ENCODE measurements at regions not wholly inside any gene's neighbourhood (a gene's known extent, or its start where the extent isn't known, plus 50 kb on each side); places are given as distances from the start of the nearest gene placed in this dataset.

DNA sequence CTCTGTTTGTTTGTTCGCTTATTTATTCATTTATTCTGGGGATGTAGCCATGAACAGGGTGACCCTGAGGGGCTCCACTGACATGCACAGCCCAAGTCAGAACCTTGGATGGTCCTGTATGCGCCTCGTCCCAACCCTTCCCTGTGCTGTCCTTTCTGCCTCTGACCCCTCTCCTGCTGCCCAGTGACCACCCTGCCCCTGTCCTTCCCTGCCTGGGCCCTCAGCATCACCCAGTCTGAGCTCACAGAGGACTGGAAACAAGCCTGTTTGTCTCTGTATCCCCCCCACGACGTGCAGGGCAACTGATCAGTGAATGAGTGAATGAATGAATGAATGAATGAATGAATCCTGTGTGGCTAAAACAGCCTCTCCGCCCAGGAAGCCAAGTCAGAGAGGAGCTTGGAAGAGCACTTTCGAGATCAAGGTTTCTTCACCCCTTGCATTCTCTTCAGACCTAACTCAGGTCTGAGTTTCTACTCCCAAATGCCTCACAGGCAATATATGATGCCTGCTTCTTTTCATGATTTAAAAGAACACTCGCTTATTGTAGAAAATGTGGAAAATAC, 157.7 kb downstream of the SMAD6 start:
- no peaks in the 10 kb centered on the region for H3K27me3 ChIP-seq (ENCODE audit: control insufficient read depth in 1 of 2, insufficient read depth in 2 of 2, low read length in 1 of 2)
- DNase-seq, result peak in 1 of 2 donors; percentile 39
- intact Hi-C loops (cut with DNase I), result no loop called here
- no peak overlapping the region for H3K4me3 ChIP-seq (ENCODE audit: low read length in 2 of 2)
- no peak for ATAC-seq (ENCODE audit: low FRiP score)
- H3K36me3 ChIP-seq (ENCODE audit: control insufficient read depth in 1 of 2, insufficient read depth in 2 of 2, low read length in 1 of 2), result no peaks in the 10 kb centered on the region
- H3K9me3 ChIP-seq (ENCODE audit: control insufficient read depth, low read length), result no peaks in the 10 kb centered on the region
- H3K27ac ChIP-seq (ENCODE audit: low read depth in 1 of 2, low read length in 2 of 2), result no peak overlapping the region
- WGBS, 2 donors, result 88 to 89% methylated on average over 8 of the region's 8 CpGs
- no peaks in the 10 kb centered on the region for H3K4me1 ChIP-seq (ENCODE audit: control insufficient read depth in 1 of 2, insufficient read depth in 2 of 2, low read length in 2 of 2)

DNA sequence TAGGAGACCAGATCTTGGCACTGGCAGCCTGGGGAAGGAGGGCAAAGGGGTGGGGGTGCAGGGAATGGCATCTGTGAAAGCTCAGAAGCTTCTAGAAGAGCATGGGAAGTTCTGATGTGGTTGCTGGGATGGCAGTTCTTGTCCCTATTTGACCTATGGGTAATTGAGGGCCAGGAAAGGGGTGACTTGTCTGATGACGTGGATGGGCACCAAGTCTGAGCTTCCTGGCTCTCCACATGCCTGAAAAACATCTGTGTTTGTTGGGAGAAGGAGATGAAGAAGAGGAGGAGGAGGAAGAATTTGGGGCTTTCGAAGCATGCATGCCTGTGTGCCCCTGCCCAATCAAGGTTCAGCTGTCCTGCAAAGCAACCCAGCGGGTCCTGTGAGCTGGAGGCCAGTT, 158.8 kb downstream of the SMAD6 start:
- intact Hi-C loops (cut with DNase I), result no loop called here
- 60 to 71% methylated on average over 3 of the region's 3 CpGs for WGBS, 2 donors
- peak in 1 of 2 donors; percentile 47 for DNase-seq

DNA sequence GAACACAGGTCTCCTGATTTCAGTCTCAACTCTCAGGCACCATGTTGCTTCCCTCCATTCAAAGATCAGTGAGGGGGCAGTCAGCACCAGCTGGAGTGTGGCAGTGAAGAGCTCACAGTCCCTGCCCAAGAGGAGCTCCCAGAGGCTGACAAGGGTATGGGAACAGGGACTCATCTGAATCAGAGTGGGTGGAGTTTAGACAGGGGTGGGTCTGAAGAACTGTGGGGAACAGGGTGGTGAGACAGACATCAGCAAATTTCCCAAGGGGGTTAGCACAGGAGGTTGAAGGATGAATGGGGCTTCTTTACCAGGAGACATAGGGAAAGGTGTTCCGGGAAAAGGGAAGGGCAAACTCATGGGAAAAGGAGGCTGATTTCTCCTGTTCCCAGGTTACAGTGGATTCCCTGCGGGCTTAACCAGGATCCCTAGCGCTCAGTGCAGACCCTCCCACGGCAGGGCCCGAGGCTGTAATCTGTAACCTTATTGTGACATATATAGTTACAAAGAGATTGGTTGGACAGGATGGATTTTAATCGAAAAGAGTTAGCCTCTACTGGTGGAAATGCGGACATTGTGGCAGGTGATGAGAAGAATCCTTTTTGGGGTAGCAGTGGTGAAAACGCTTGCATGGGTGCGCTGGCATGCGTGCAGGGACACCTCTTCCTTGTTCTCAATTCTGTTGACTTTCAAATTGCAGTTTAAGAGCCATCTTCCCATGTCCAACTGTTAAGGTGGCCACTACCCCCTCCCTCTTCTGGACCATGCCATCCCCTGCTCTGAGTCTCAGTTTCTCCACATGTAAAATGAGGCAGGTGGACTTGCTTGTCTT, 160.3 kb downstream of the SMAD6 start:
- ATAC-seq (ENCODE audit: low FRiP score) (no peak), DNase-seq (peak in 1 of 2 donors; percentile 25)
- no peak overlapping the region for H3K27ac ChIP-seq (ENCODE audit: low read depth in 1 of 2, low read length in 2 of 2)
- intact Hi-C loops (cut with DNase I), result no loop called here
- no peaks in the 10 kb centered on the region for H3K4me1 ChIP-seq (ENCODE audit: control insufficient read depth in 1 of 2, insufficient read depth in 2 of 2, low read length in 2 of 2)
- H3K36me3 ChIP-seq (ENCODE audit: control insufficient read depth in 1 of 2, insufficient read depth in 2 of 2, low read length in 1 of 2), result peaks cover 0 to 2% of the 10 kb centered on the region in 2 donors
- WGBS, 2 donors, result 87 to 88% methylated on average over 10 of the region's 10 CpGs
- H3K4me3 ChIP-seq (ENCODE audit: low read length in 2 of 2), result no peak overlapping the region
- H3K27me3 ChIP-seq (ENCODE audit: control insufficient read depth in 1 of 2, insufficient read depth in 2 of 2, low read length in 1 of 2), result no peaks in the 10 kb centered on the region
- H3K9me3 ChIP-seq (ENCODE audit: control insufficient read depth, low read length), result no peaks in the 10 kb centered on the region

More for the DNA sequence above, 158.8 kb downstream of the SMAD6 start:
- H3K9me3 ChIP-seq (ENCODE audit: control insufficient read depth, low read length), result no peaks in the 10 kb centered on the region
- ATAC-seq (ENCODE audit: low FRiP score), result no peak
- H3K4me1 ChIP-seq (ENCODE audit: control insufficient read depth in 1 of 2, insufficient read depth in 2 of 2, low read length in 2 of 2), result no peaks in the 10 kb centered on the region
- no peak overlapping the region for H3K27ac ChIP-seq (ENCODE audit: low read depth in 1 of 2, low read length in 2 of 2)
- H3K27me3 ChIP-seq (ENCODE audit: control insufficient read depth in 1 of 2, insufficient read depth in 2 of 2, low read length in 1 of 2), result no peaks in the 10 kb centered on the region
- H3K4me3 ChIP-seq (ENCODE audit: low read length in 2 of 2), result no peak overlapping the region
- no peaks in the 10 kb centered on the region for H3K36me3 ChIP-seq (ENCODE audit: control insufficient read depth in 1 of 2, insufficient read depth in 2 of 2, low read length in 1 of 2)

DNA sequence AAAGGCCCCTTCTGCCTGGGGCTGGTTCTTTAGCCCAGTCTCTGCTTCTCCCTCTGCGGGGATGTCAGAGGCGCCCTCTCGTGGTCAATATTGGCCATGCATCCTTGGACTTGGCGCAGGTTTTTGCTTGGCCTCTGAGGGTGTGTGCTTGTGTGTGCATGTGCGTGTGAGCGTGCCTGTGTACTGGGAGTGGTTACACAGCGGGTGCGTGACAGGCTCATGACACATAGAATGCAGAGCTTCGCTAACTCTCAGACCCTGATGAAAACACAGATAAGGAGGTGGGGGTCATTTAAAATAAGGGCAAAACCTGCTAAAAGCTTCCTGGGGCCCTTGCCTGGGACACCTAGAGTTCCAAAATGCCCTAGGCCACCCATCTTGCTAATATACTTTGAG, 160.9 kb downstream of the SMAD6 start:
- DNase-seq (peak; percentile 85 to 94), ATAC-seq (ENCODE audit: low FRiP score) (peak; percentile 90)
- intact Hi-C loops (cut with DNase I), result no loop called here
- 3% methylated on average over 9 of the region's 9 CpGs for WGBS, 2 donors
- Histone ChIP-seq H3K27me3 (ENCODE audit: control insufficient read depth in 1 of 2, insufficient read depth in 2 of 2, low read length in 1 of 2) (no peaks in the 10 kb centered on the region), H3K27ac (ENCODE audit: low read depth in 1 of 2, low read length in 2 of 2) (no peak overlapping the region), H3K4me1 (ENCODE audit: control insufficient read depth in 1 of 2, insufficient read depth in 2 of 2, low read length in 2 of 2) (no peaks in the 10 kb centered on the region), H3K9me3 (ENCODE audit: control insufficient read depth, low read length) (no peaks in the 10 kb centered on the region), H3K4me3 (ENCODE audit: low read length in 2 of 2) (no peak overlapping the region), H3K36me3 (ENCODE audit: control insufficient read depth in 1 of 2, insufficient read depth in 2 of 2, low read length in 1 of 2) (peaks cover 0 to 2% of the 10 kb centered on the region in 2 donors)

DNA sequence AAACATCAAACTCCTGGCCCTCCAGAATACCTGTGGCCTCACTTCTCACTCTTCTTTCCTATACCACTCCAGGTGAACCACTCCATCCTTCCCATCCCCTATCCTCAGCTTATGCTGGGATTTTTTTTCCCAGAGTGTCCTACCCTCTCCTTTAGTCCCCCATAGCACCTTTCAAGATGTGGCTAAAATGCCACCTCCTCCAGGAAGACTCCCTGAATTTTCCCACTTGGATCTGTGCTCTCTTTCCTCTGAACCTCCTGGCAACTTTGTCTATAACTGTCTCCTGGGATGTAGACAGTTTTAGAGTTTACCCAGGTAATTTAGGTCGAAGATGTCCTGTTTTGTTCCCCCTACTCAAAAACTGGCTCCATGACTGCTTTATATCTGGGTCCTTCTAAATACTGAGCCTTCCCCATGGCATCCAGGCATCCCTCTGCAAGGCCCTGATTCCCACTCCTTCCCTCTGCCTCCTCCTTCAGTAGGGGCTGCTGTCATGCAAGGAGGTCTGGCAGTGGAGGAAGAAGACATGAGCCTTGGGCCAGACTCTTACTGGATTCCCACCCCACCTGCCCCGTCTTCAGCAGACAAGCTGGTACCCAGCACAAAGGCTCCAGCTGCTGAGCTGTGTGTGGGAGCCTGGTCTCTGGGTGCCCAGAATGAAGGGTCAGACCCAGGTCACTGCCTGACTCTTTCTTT, 161.5 kb downstream of the SMAD6 start:
- ATAC-seq (ENCODE audit: low FRiP score) (no peak), DNase-seq (peak in 1 of 2 donors; percentile 45)
- 90 to 95% methylated on average over 2 of the region's 2 CpGs for WGBS, 2 donors
- Histone ChIP-seq H3K36me3 (ENCODE audit: control insufficient read depth in 1 of 2, insufficient read depth in 2 of 2, low read length in 1 of 2) (peaks cover 0 to 2% of the 10 kb centered on the region in 2 donors), H3K4me3 (ENCODE audit: low read length in 2 of 2) (no peak overlapping the region), H3K27ac (ENCODE audit: low read depth in 1 of 2, low read length in 2 of 2) (no peak overlapping the region), H3K4me1 (ENCODE audit: control insufficient read depth in 1 of 2, insufficient read depth in 2 of 2, low read length in 2 of 2) (no peaks in the 10 kb centered on the region), H3K27me3 (ENCODE audit: control insufficient read depth in 1 of 2, insufficient read depth in 2 of 2, low read length in 1 of 2) (no peaks in the 10 kb centered on the region), H3K9me3 (ENCODE audit: control insufficient read depth, low read length) (no peaks in the 10 kb centered on the region)
- intact Hi-C loops (cut with DNase I), result no loop called here

DNA sequence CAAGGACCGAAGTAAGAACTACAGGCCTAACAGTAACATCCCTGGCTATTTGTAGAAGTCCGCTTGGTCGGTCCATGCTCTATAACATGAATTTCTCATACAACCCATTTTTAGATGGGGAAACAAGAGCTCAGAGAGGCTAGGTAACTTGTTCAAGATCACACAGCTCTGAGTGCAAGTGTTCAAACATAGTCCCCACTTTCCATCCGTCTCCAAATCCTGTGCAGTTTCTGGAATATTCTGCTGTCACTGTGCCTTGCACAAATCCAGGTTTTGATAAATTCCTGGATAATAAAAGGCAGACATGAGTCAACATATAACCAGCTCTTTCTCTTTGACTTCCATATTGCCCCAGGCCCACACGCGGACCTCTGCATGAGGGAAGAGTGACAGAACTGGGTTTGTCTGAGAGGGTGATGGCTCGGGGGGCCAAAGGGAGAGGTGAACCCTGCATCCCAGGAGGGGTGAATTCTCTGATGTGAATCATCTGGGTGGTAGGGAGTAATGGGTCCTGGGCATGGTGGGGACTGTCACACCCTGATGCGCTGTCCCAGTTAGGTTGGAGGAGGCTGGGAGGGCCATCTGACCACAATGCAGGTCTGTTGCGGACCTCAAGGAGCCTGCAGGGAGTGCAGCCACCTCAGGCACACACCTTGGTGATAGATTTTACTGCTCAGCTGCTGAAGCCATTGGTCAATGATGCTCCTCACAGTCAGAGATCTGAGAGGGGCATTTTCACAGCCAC, 162.2 kb downstream of the SMAD6 start:
- Histone ChIP-seq H3K4me3 (ENCODE audit: low read length in 2 of 2) (no peak overlapping the region), H3K27ac (ENCODE audit: low read depth in 1 of 2, low read length in 2 of 2) (no peak overlapping the region), H3K9me3 (ENCODE audit: control insufficient read depth, low read length) (no peaks in the 10 kb centered on the region), H3K27me3 (ENCODE audit: control insufficient read depth in 1 of 2, insufficient read depth in 2 of 2, low read length in 1 of 2) (no peaks in the 10 kb centered on the region), H3K36me3 (ENCODE audit: control insufficient read depth in 1 of 2, insufficient read depth in 2 of 2, low read length in 1 of 2) (peaks cover 0 to 2% of the 10 kb centered on the region in 2 donors), H3K4me1 (ENCODE audit: control insufficient read depth in 1 of 2, insufficient read depth in 2 of 2, low read length in 2 of 2) (no peaks in the 10 kb centered on the region)
- 93 to 94% methylated on average over 9 of the region's 9 CpGs for WGBS, 2 donors
- intact Hi-C loops (cut with DNase I), result no loop called here
- ATAC-seq (ENCODE audit: low FRiP score), result no peak
- peak in 1 of 2 donors; percentile 41 for DNase-seq

DNA sequence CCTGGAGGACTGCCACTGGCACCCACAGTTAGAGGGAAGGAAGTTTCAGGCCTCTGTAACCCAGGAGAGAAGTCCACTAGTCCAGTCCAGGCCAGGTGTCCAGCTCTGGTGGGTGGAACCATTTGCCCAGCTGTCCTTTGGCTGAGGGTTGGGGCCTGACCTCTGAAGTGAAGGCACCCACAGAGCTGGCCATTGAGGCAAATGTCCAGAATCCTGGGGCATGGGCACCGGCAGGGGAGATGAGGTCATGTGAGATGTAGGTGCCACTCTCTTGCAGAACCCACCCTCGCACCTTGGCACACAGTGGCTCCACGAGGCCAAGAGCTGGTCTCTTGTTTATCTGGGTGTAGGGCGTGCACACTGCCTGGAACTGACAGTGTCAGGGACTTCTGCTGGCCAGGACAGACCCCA, 162.8 kb downstream of the SMAD6 start:
- H3K4me3 ChIP-seq (ENCODE audit: low read length in 2 of 2), result no peak overlapping the region
- no peaks in the 10 kb centered on the region for H3K27me3 ChIP-seq (ENCODE audit: control insufficient read depth in 1 of 2, insufficient read depth in 2 of 2, low read length in 1 of 2)
- WGBS, 2 donors, result 88 to 94% methylated on average over 4 of the region's 4 CpGs
- ATAC-seq (ENCODE audit: low FRiP score) (no peak), DNase-seq (peak in 1 of 2 donors; percentile 69)
- H3K4me1 ChIP-seq (ENCODE audit: control insufficient read depth in 1 of 2, insufficient read depth in 2 of 2, low read length in 2 of 2), result no peaks in the 10 kb centered on the region
- H3K9me3 ChIP-seq (ENCODE audit: control insufficient read depth, low read length), result no peaks in the 10 kb centered on the region
- H3K36me3 ChIP-seq (ENCODE audit: control insufficient read depth in 1 of 2, insufficient read depth in 2 of 2, low read length in 1 of 2), result peaks cover 0 to 2% of the 10 kb centered on the region in 2 donors
- intact Hi-C loops (cut with DNase I), result no loop called here
- no peak overlapping the region for H3K27ac ChIP-seq (ENCODE audit: low read depth in 1 of 2, low read length in 2 of 2)

Data from aorta (tissue), 5 donors.